ENCODE measurements at regions not wholly inside any gene's neighbourhood (a gene's known extent, or its start where the extent isn't known, plus 50 kb on each side); places are given as distances from the start of the nearest gene placed in this dataset.
"Not testable (repeated sequence)": the region's sequence is repeated elsewhere in the genome, so short reads cannot be mapped to it uniquely, and the experiment has no call there.

DNA sequence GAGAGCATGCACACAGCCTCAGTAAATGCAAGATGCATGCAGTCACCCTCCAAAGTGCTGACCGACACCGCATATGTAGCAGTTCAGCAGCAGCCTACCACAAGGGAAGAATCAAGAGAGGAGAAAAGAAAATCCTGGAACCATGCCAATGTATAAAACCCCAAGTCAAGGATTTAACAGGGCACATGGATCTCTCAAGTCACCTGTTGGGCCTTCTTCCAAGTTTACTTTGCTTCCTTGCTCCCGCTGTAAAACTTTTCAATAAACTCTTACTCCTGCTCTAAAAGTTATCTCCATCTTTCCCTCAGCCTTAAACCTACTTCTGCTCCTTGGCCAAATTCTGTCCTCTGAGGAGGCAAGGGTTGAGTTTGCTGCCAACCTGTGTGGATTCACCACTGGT lies 147.8 kb upstream of the MAP2 start:
- in situ Hi-C loops (cut with HindIII; ENCODE audit: low pct_unique_long_range_greater_than_20kb, low sequenced_read_pairs): no loop called here

GRCh38 chr2:209277444-209277843 lies 146.4 kb upstream of the MAP2 start:
- no peak for DNase-seq (ENCODE audit: low read depth)
- in situ Hi-C loops (cut with HindIII; ENCODE audit: low pct_unique_long_range_greater_than_20kb, low sequenced_read_pairs): no loop called here

More for the DNA sequence above, 147.8 kb upstream of the MAP2 start:
- DNase-seq (ENCODE audit: low read depth): no peak

DNA sequence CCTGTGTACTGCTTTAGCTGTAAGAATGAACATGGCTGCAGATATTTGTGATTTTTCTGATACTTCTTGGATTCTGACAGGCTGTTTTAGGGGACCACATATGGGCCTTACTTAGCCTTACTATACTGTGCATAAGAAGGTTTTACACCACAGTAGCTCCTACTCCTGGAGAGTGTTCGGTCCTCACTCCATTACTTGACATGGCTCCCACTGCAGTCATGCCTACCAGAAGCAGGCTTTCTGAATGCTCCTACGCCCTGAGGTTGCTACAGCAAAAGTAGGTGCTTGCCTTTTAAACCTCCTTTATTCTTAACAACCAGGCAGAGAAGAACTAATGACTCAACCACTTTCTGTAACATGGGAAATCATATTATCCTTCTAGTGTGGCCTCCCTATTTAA lies 125.2 kb upstream of the MAP2 start:
- no peak for DNase-seq (ENCODE audit: low read depth)

GRCh38 chr2:209299478-209299877 lies 124.4 kb upstream of the MAP2 start:
- in situ Hi-C loops (cut with HindIII; ENCODE audit: low pct_unique_long_range_greater_than_20kb, low sequenced_read_pairs); DNase-seq (ENCODE audit: low read depth): not testable (repeated sequence)

More for the DNA sequence above, 125.2 kb upstream of the MAP2 start:
- in situ Hi-C loops (cut with HindIII; ENCODE audit: low pct_unique_long_range_greater_than_20kb, low sequenced_read_pairs): no loop called here

- DNase-seq (ENCODE audit: low read depth); in situ Hi-C loops (cut with HindIII; ENCODE audit: low pct_unique_long_range_greater_than_20kb, low sequenced_read_pairs): not testable (repeated sequence)
Observed at GRCh38 chr2:209300766-209301165, 123.1 kb upstream of the MAP2 start.

GRCh38 chr2:209305026-209305425 lies 118.8 kb upstream of the MAP2 start:
- DNase-seq (ENCODE audit: low read depth): no peak
- in situ Hi-C loops (cut with HindIII; ENCODE audit: low pct_unique_long_range_greater_than_20kb, low sequenced_read_pairs): no loop called here

DNA sequence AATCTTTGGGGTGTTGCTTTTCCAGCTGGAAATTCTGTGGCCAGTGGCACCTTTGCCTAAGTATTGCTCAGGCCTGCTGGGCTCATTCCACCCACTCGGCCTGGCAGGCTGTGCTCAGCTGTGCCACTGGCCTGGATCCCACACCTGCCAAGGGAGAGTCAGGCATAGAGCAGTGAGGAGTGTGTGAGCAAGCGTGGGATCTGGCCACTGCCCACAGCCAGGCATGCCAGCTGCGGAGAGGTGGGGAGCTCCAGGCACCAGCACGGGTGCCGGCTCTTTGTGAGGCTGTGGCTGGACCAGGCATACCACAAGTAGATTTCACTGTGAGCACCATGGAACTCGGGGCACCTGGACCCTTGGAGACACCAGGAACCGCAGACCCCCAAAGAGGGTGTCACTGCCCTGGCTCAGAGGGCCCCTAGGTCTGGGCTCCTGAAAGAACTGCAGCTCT lies 118.1 kb upstream of the MAP2 start:
- DNase-seq (ENCODE audit: low read depth): no peak
- in situ Hi-C loops (cut with HindIII; ENCODE audit: low pct_unique_long_range_greater_than_20kb, low sequenced_read_pairs): no loop called here

- in situ Hi-C loops (cut with HindIII; ENCODE audit: low pct_unique_long_range_greater_than_20kb, low sequenced_read_pairs): no loop called here
- DNase-seq (ENCODE audit: low read depth): no peak
Observed at GRCh38 chr2:209307161-209308001, 116.5 kb upstream of the MAP2 start.

GRCh38 chr2:209308415-209308814 lies 115.4 kb upstream of the MAP2 start:
- DNase-seq (ENCODE audit: low read depth): no peak
- in situ Hi-C loops (cut with HindIII; ENCODE audit: low pct_unique_long_range_greater_than_20kb, low sequenced_read_pairs): no loop called here

DNA sequence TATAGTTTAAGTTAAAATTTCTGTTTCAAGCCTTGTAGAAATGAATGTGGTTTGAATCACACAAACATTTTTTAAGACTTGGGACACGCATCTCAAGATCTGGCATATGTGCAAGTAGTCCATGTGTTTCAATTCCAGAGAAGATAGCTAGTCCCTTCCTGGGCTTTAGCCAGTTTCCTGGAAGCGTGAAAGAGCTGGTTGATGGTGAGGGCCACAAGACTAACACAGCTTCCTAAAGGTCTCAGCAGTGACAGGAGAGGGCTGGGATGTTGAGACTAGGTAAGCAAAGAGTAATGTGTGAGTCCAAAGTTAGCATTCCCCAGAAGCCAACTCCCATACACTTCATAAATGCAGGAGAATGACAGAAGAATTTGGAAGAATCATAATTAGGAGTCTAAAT lies 111.9 kb upstream of the MAP2 start:
- in situ Hi-C loops (cut with HindIII; ENCODE audit: low pct_unique_long_range_greater_than_20kb, low sequenced_read_pairs): no loop called here
- DNase-seq (ENCODE audit: low read depth): no peak

DNA sequence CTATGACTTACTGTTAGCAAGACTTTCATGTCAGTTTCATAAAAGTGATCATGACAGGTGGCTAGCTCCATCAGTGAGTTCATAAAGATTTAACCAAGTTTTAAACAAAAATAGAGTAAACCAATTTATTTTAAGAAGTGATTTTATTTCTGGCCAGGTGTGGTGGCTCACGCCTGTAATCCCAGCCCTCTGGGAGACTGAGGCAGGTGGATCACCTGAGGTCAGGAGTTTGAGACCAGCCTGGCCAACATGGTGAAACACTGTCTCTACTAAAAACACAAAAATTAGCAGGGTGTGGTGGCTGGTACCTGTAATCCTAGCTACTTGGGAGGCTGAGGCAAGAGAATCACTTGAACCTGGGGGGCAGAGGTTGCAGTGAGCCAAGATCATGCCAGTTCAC lies 111.4 kb upstream of the MAP2 start:
- in situ Hi-C loops (cut with HindIII; ENCODE audit: low pct_unique_long_range_greater_than_20kb, low sequenced_read_pairs); DNase-seq (ENCODE audit: low read depth): not testable (repeated sequence)

GRCh38 chr2:209314653-209315052 lies 109.2 kb upstream of the MAP2 start:
- in situ Hi-C loops (cut with HindIII; ENCODE audit: low pct_unique_long_range_greater_than_20kb, low sequenced_read_pairs): no loop called here

GRCh38 chr2:209316141-209316540 lies 107.7 kb upstream of the MAP2 start:
- in situ Hi-C loops (cut with HindIII; ENCODE audit: low pct_unique_long_range_greater_than_20kb, low sequenced_read_pairs): no loop called here
- no peak for DNase-seq (ENCODE audit: low read depth)

More at GRCh38 chr2:209314653-209315052, 109.2 kb upstream of the MAP2 start:
- DNase-seq (ENCODE audit: low read depth): no peak

DNA sequence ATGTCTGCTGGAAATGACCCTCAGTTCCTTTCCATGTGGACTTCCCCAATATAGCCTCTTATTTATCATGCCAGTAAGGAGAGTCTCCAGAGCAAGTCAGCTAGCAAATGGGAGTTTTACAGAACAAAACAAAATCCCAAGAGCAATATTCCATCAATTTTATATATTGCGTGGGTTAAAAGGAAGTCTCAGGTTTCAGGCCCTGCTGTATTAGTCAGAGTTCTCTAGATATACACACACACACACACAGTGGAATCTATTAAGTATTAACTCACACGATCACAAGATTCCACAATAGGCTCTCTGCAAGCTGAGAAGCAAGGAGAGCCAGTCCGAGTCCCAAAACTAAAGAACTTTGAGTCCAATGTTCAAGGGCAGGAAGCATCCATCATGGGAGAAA lies 102.8 kb upstream of the MAP2 start:
- DNase-seq (ENCODE audit: low read depth): peak; percentile 44

GRCh38 chr2:209321581-209321980 lies 102.3 kb upstream of the MAP2 start:
- in situ Hi-C loops (cut with HindIII; ENCODE audit: low pct_unique_long_range_greater_than_20kb, low sequenced_read_pairs): no loop called here
- no peak for DNase-seq (ENCODE audit: low read depth)

More for the DNA sequence above, 102.8 kb upstream of the MAP2 start:
- in situ Hi-C loops (cut with HindIII; ENCODE audit: low pct_unique_long_range_greater_than_20kb, low sequenced_read_pairs): no loop called here

DNA sequence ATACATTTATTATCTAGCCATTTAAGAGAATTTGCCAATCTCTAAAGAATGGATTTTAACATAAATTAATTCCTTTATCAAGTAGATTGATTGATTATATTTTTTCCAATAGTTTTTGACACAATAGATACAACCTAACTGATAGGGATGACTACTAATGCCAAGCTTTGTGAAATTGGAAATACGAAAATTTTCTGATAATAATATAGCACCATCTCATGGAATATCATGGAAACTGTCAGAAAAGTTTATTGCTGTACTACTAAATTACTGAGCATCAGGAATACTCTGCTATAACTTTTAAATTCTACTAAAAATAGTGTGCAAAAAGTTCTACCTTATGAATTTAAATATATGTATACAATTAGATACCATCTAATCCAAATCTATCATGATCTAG lies 101.8 kb upstream of the MAP2 start:
- in situ Hi-C loops (cut with HindIII; ENCODE audit: low pct_unique_long_range_greater_than_20kb, low sequenced_read_pairs): no loop called here
- no peak for DNase-seq (ENCODE audit: low read depth)

DNA sequence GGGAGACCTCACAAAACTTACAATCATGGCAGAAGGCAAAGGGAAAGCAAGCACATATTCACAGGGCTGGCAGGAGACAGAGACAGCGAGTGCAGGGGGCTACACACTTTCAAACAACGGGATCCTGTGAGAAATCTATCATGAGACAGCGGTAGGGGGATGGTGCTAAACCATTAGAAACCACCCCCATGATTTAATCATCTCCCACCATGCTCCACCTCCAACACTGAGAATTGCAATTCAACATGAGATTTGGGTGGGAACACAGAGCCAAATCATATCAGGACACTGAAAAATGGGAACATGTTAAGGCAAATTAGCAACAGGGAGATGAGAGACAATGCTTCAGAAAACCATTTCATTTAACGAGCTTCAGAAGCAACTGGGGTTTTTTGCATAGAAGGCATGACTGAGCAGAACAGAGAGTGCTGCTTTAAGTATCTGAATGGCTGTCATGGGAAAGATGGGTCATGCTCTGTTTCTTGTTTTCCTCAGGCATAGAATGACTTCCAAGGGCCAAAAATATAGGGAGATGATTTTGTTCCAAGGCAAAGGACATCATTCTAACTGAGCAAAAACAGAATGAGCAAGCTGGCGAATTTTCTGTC lies 100.8 kb upstream of the MAP2 start:
- no peak for DNase-seq (ENCODE audit: low read depth)
- in situ Hi-C loops (cut with HindIII; ENCODE audit: low pct_unique_long_range_greater_than_20kb, low sequenced_read_pairs): no loop called here

DNA sequence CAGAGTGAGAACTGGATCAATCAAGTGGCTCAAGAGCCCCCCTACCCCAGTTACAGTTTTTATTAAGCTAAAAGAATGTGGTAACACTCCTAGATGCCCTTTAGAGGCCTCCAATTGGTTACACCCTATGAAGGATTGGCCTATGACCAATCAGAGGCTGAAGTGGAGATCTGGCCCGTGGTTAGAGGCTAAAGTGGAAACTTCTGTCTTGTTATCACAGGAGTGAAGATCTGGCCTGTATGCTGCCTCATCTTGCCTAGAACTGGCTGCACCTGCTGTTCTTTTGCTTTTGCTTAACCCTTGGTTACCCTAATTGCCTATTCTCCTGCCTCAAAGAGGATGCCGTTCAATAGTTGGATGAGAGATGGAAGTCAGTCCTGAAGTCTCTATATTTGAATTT lies 100.1 kb upstream of the MAP2 start:
- in situ Hi-C loops (cut with HindIII; ENCODE audit: low pct_unique_long_range_greater_than_20kb, low sequenced_read_pairs): no loop called here
- no peak for DNase-seq (ENCODE audit: low read depth)

GRCh38 chr2:209324281-209324680 lies 99.6 kb upstream of the MAP2 start:
- DNase-seq (ENCODE audit: low read depth): no peak
- in situ Hi-C loops (cut with HindIII; ENCODE audit: low pct_unique_long_range_greater_than_20kb, low sequenced_read_pairs): no loop called here
